ENCODE measurements at regions not wholly inside any gene's neighbourhood (a gene's known extent, or its start where the extent isn't known, plus 50 kb on each side); places are given as distances from the start of the nearest gene placed in this dataset.

- Histone ChIP-seq H3K9me3 (ENCODE audit: low read length) (no peaks in the 10 kb centered on the region), H3K4me1 (ENCODE audit: insufficient read depth, low read length) (peaks cover 9% of the 10 kb centered on the region), H3K4me2 (ENCODE audit: low read depth, low read length) (no peak overlapping the region), H3K27ac (ENCODE audit: extremely low read length, insufficient read depth, low read length) (no peak overlapping the region), H4K20me1 (ENCODE audit: insufficient read depth, low read length) (no peaks in the 10 kb centered on the region), H2AFZ (ENCODE audit: low read length) (no peak overlapping the region), H3K36me3 (replicated peaks in 1 of 2; ENCODE audit: control insufficient read depth in 1 of 2, insufficient read depth in 2 of 2, low read length in 2 of 2) (no peaks in the 10 kb centered on the region), H3K9ac (ENCODE audit: insufficient read depth, low read depth, low read length) (no peak overlapping the region), H3K27me3 (ENCODE audit: control insufficient read depth in 1 of 2, insufficient read depth in 2 of 2, low read length in 2 of 2) (no peaks in the 10 kb centered on the region), H3K79me2 (ENCODE audit: insufficient read depth, low read length) (no peaks in the 10 kb centered on the region), H3K4me3 (replicated peaks in 1 of 3; ENCODE audit: insufficient read depth in 1 of 3, low read depth in 2 of 3, low read length in 3 of 3) (no peak overlapping the region)
- CTCF ChIA-PET (ENCODE audit: low intra/inter-chr PET ratio, low total read pairs), result no interaction called here
- POLR2A ChIA-PET, result no interaction called here
- FAIRE-seq (no peak), ATAC-seq (no peak), DNase-seq (ENCODE audit: low spot score) (no peak)
- BruUV-seq (replicated peaks), result no TSS peak
- no CpG with 5 or more reads among the region's 1 CpG for WGBS (ENCODE audit: low lambda C conversion rate)
- TF ChIP-seq ZNF484 (CRISPR knock-in tag; IDR thresholded peaks at IDR 0.05; ENCODE audit: borderline replicate concordance, low read depth), result no peak
- TF ChIP-seq ARID2 (CRISPR knock-in tag; IDR thresholded peaks at IDR 0.05; ENCODE audit: borderline replicate concordance), result no peak
- no peak for TF ChIP-seq ZNF329 (CRISPR knock-in tag; IDR thresholded peaks at IDR 0.05; ENCODE audit: low read depth)
- TF ChIP-seq ZBTB2 (CRISPR knock-in tag; IDR thresholded peaks at IDR 0.05; ENCODE audit: low read depth), result no peak
- TF ChIP-seq NR1H2 (CRISPR knock-in tag; IDR thresholded peaks at IDR 0.05; ENCODE audit: borderline replicate concordance, low read depth), result no peak
- TF ChIP-seq SETDB1 (CRISPR knock-in tag; IDR thresholded peaks at IDR 0.05; ENCODE audit: borderline replicate concordance), result no peak
- TF ChIP-seq ETV5 (CRISPR knock-in tag; IDR thresholded peaks at IDR 0.05; ENCODE audit: borderline replicate concordance), result no peak
- no peak for TF ChIP-seq ZSCAN30 (CRISPR knock-in tag; IDR thresholded peaks at IDR 0.05)
- no peak for TF ChIP-seq ZNF75D (CRISPR knock-in tag; IDR thresholded peaks at IDR 0.05; ENCODE audit: borderline replicate concordance)
- no peak for TF ChIP-seq SIN3A (IDR thresholded peaks at IDR 0.05; ENCODE audit: borderline replicate concordance, low read depth, low read length)
- TF ChIP-seq KDM5B (CRISPR knock-in tag; IDR thresholded peaks at IDR 0.05; ENCODE audit: borderline replicate concordance), result no peak
- TF ChIP-seq ZBTB49 (CRISPR knock-in tag; IDR thresholded peaks at IDR 0.05; ENCODE audit: borderline replicate concordance), result no peak
- TF ChIP-seq JUNB (CRISPR knock-in tag; IDR thresholded peaks at IDR 0.05; ENCODE audit: borderline replicate concordance), result no peak
- no peak for TF ChIP-seq ZNF121 (CRISPR knock-in tag; IDR thresholded peaks at IDR 0.05)
- TF ChIP-seq MEF2D (CRISPR knock-in tag; IDR thresholded peaks at IDR 0.05), result no peak
- no peak for TF ChIP-seq CENPT (CRISPR knock-in tag; IDR thresholded peaks at IDR 0.05; ENCODE audit: low read depth)
- intact Hi-C loops (cut with micrococcal nuclease; ENCODE audit: unreplicated experiment) (loop anchor here (5.0 kb wide), 1 partner anchor 557 kb away; no protein-coding TSS in a partner anchor), in situ Hi-C loops (cut with HindIII; ENCODE audit: extremely low pct_ligation_motif_present, low pct_unique_long_range_greater_than_20kb) (no loop called here)
Measured at GRCh38 chrX:69289793-69290123, 124.5 kb upstream of the PJA1 start.

Data from HepG2 (cell line).